OCI-LY3 (cell line): ENCODE measurements at regions not wholly inside any gene's neighbourhood (a gene's known extent, or its start where the extent isn't known, plus 50 kb on each side); places are given as distances from the start of the nearest gene placed in this dataset.

Source experiments
- H2AFZ ChIP-seq: fragments of 200-600, 300-600 bp; shearing (Covaris generic); 2 replicates; pipeline ENCODE4 v1.6.0; 2014; ENCODE audit warnings: antibody characterized with exemption, low read depth, low read length
- H3K27ac ChIP-seq: fragments of 200-600, 300-600 bp; sonication (generic); 2 replicates; pipeline ENCODE4 v1.5.1; 2014; ENCODE audit warnings: mild to moderate bottlenecking, low read length, moderate library complexity, mixed read lengths
- H3K27me3 ChIP-seq: fragments of 200-600, 300-600 bp; sonication (generic); 2 replicates; pipeline ENCODE4 v1.6.1; 2014; ENCODE audit warnings: low read depth, low read length, mixed read lengths
- H3K36me3 ChIP-seq: fragments of 200-600, 300-600 bp; sonication (generic); replicated peaks from 2 replicates; pipeline ENCODE3; 2014; ENCODE audit warnings: low read depth, low read length, mixed read lengths
- H3K4me1 ChIP-seq: fragments of 300-600, 200-600 bp; sonication (generic); 2 replicates; pipeline ENCODE4 v1.6.1; 2014; ENCODE audit warnings: low read length, mixed read lengths
- H3K4me2 ChIP-seq: fragments of 200-600, 300-600 bp; sonication (generic); 2 replicates; pipeline ENCODE4 v1.6.1; 2014; ENCODE audit warnings: low read length, mixed read lengths
- H3K4me3 ChIP-seq: fragments of 300-600, 200-600 bp; sonication (generic); 2 replicates; pipeline ENCODE4 v1.5.1; 2014; ENCODE audit warnings: antibody characterized with exemption, mild to moderate bottlenecking, low read length, moderate library complexity
- H3K79me2 ChIP-seq: fragments of 300-600, 200-600 bp; shearing (Covaris generic); 2 replicates; pipeline ENCODE4 v1.6.1; 2014; ENCODE audit warnings: mild to moderate bottlenecking, low read length, mixed read lengths
- H3K9ac ChIP-seq: fragments of 300-600, 200-600 bp; shearing (Covaris generic); 2 replicates; pipeline ENCODE4 v1.6.0; 2014; ENCODE audit warnings: mild to moderate bottlenecking, low read length, moderate library complexity
- H3K9me3 ChIP-seq: fragments of 200-600, 300-600 bp; shearing (Covaris generic); 2 replicates; pipeline ENCODE4 v1.6.1; 2014; ENCODE audit warnings: low read length, mixed read lengths; ENCODE audit not compliant: insufficient read depth
- H4K20me1 ChIP-seq: fragments of 200-600, 300-600 bp; sonication (generic); 2 replicates; pipeline ENCODE4 v1.6.1; 2016; ENCODE audit warnings: low read length, mixed read lengths; ENCODE audit not compliant: insufficient read depth
- CTCF ChIP-seq: fragments of 200-600, 300-600 bp; sonication (generic); IDR thresholded peaks from 2 replicates; pipeline ENCODE4 v1.5.1; 2014; ENCODE audit warnings: antibody characterized with exemption, low read length, low read depth
- EZH2phosphoT487 ChIP-seq: fragments of 200-600 bp; shearing (Covaris generic); IDR thresholded peaks from 2 replicates; pipeline ENCODE4 v1.6.1; 2018; ENCODE audit warnings: antibody characterized with exemption, mixed run types, low read depth

- Histone ChIP-seq H3K4me2 (no peak overlapping the region), H2AFZ (no peak overlapping the region), H3K36me3 (no peaks in the 10 kb centered on the region), H3K79me2 (no peaks in the 10 kb centered on the region), H3K4me1 (no peaks in the 10 kb centered on the region), H3K4me3 (no peak overlapping the region), H3K9me3 (no peaks in the 10 kb centered on the region), H3K9ac (no peak overlapping the region), H4K20me1 (no peaks in the 10 kb centered on the region), H3K27me3 (no peaks in the 10 kb centered on the region), H3K27ac (no peak overlapping the region)
- no peak for TF ChIP-seq EZH2phosphoT487
- TF ChIP-seq CTCF = no peak
These were observed 246.4 kb upstream of the PIK3R1 start for GRCh38 chr5:67969176-67969575.

DNA sequence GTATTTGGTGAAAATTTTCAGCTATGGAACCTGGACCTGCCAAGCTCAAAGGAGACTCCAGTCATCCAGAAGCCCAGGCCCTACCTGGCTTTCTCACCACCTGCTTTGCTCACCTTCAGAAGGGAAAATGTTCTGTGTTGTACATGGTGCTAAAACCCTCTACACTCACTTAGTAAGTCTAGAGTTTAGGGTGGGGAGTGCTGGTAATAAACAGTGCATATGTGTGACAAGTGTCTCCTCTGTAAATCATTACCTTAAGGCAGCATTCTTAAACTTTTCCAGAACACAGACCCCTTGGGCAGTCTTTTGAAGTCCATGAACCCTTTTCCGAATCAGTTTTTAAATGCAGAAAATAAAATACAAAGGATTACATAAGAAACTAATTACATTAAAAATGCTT lies 248.8 kb upstream of the PIK3R1 start:
- Histone ChIP-seq H2AFZ (no peak overlapping the region), H3K79me2 (no peaks in the 10 kb centered on the region), H3K9ac (no peak overlapping the region), H3K4me2 (no peak overlapping the region), H3K4me1 (no peaks in the 10 kb centered on the region), H3K9me3 (no peaks in the 10 kb centered on the region), H4K20me1 (no peaks in the 10 kb centered on the region), H3K27me3 (no peaks in the 10 kb centered on the region), H3K4me3 (no peak overlapping the region), H3K36me3 (no peaks in the 10 kb centered on the region), H3K27ac (no peak overlapping the region)
- no peak for TF ChIP-seq EZH2phosphoT487
- no peak for TF ChIP-seq CTCF

GRCh38 chr5:67964619-67965018 lies 250.9 kb upstream of the PIK3R1 start:
- Histone ChIP-seq H3K9me3 (no peaks in the 10 kb centered on the region), H3K4me1 (no peaks in the 10 kb centered on the region), H4K20me1 (no peaks in the 10 kb centered on the region), H3K4me3 (no peak overlapping the region), H2AFZ (no peak overlapping the region), H3K4me2 (no peak overlapping the region), H3K36me3 (no peaks in the 10 kb centered on the region), H3K79me2 (no peaks in the 10 kb centered on the region), H3K9ac (no peak overlapping the region), H3K27me3 (no peaks in the 10 kb centered on the region), H3K27ac (no peak overlapping the region)
- TF ChIP-seq CTCF = no peak
- no peak for TF ChIP-seq EZH2phosphoT487

GRCh38 chr5:67963789-67964519 lies 251.6 kb upstream of the PIK3R1 start:
- H3K27me3 ChIP-seq = no peaks in the 10 kb centered on the region
- H3K9me3 ChIP-seq = no peaks in the 10 kb centered on the region
- H3K4me2 ChIP-seq = no peak overlapping the region
- no peaks in the 10 kb centered on the region for H3K79me2 ChIP-seq
- no peaks in the 10 kb centered on the region for H3K36me3 ChIP-seq
- H3K9ac ChIP-seq = no peak overlapping the region
- no peak overlapping the region for H2AFZ ChIP-seq
- no peaks in the 10 kb centered on the region for H4K20me1 ChIP-seq
- TF ChIP-seq CTCF = no peak
- TF ChIP-seq EZH2phosphoT487 = no peak
- H3K4me3 ChIP-seq = no peak overlapping the region
- H3K27ac ChIP-seq = no peak overlapping the region
- H3K4me1 ChIP-seq = no peaks in the 10 kb centered on the region
